Stimulated activated memory B cell treated with anti-CD40 and anti-IgM and Interleukin-4, amounts not matched to agents 10 μg/mL and 1 μg/mL and 100 μg/mL, for 72 hours (primary cell): ENCODE measurements at regions not wholly inside any gene's neighbourhood (a gene's known extent, or its start where the extent isn't known, plus 50 kb on each side); places are given as distances from the start of the nearest gene placed in this dataset.

Source experiments
- ATAC-seq: fragments of 150-1000 bp; cut with Tn5 transposase; 2 replicates; pipeline ENCODE4 v1.10.0; 2021
- H3K27ac Mint-ChIP-seq: one replicate; pipeline ENCODE4 v1.8.0; 2022; ENCODE audit warnings: mild to moderate bottlenecking, mixed read lengths
- H3K27me3 Mint-ChIP-seq: one replicate; pipeline ENCODE4 v1.8.0; 2022; ENCODE audit warnings: mixed read lengths
- H3K36me3 Mint-ChIP-seq: one replicate; pipeline ENCODE4 v1.8.0; 2022; ENCODE audit warnings: mixed read lengths
- H3K4me1 Mint-ChIP-seq: one replicate; pipeline ENCODE4 v1.8.0; 2022; ENCODE audit warnings: mixed read lengths
- H3K4me3 Mint-ChIP-seq: one replicate; pipeline ENCODE4 v1.8.0; 2022; ENCODE audit warnings: mild to moderate bottlenecking, moderate library complexity, mixed read lengths
- H3K9me3 Mint-ChIP-seq: one replicate; pipeline ENCODE4 v1.8.0; 2022; ENCODE audit warnings: mixed read lengths

DNA sequence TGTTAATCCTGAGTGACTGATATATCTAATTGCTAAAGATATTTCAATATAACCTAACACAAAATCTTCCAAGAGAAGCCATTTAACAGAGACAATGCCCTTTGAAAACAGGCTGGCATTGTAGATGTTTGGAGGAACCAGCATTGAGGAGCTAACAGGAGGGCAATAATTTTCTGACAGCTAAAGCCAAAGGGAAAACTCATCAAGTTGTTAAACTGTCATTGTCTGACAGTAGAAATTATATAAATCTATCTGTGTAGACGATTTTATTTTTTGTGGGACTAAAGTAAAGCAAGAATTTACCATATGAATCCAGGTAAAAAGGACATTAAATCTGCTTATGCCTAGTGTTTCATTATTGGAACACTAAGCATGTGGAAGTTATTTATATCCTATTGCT is 500.2 kb upstream of the NMUR2 start:
- Mint-ChIP-seq H3K4me1 (no peaks in the 10 kb centered on the region), H3K27ac (no peak overlapping the region), H3K9me3 (peaks cover 3% of the 10 kb centered on the region), H3K27me3 (no peaks in the 10 kb centered on the region), H3K36me3 (no peaks in the 10 kb centered on the region), H3K4me3 (no peak overlapping the region)
- ATAC-seq: no peak

DNA sequence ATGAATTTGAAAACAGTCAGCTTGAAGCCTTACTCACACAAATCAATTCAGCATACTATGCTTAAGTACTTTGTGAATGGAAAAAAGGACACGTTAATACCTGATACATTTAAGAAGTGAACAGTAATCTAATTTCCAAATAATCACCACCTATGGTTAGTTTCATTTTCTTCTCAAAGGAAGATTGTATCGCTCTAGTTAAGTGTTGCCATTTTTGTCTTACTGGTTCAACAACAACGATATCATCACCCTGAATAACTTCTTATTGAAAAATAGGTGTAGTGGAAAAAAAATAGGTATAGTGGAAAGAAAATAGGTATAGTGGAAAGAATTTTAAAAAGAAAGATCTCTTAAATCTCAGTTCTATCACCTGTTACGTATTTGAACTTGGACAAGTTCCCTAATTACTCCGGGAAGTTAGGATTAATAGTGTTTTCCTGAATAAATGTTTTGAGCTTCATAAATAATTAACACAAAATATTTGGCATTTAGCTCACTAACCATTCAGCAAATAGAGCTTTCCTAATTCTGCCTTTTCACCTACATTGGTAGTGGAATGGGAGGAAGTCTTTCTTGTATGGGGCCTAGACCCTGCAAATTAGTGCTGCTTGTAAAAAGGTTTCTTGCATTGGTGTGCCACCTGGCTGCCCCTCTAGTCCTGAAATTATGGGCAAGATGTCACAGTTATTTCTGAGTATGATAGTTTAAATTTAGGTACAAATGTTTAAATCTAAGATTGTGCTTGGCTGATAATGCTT is 502.6 kb upstream of the NMUR2 start:
- Mint-ChIP-seq H3K36me3 (no peaks in the 10 kb centered on the region), H3K4me1 (no peaks in the 10 kb centered on the region), H3K4me3 (no peak overlapping the region), H3K27me3 (no peaks in the 10 kb centered on the region), H3K9me3 (peaks cover 12% of the 10 kb centered on the region), H3K27ac (no peak overlapping the region)
- ATAC-seq: no peak

DNA sequence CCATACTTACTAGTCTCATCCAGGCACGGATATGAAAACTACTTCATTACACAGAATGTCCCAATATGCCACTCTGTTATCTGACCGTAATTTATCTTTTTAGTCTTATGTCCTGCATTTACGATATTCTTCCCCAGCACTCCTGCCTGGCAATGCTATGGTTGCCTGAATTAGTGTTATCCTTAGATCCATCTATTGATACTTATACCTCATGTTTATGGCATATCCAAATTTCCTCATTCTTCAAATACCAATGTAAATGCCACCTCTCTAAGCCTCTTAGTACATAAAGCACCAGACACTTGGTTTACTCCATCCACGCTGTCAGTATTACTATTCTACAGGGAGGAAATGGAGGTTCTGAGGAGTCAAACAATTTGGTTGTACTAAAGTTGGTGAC is 507.8 kb upstream of the NMUR2 start:
- Mint-ChIP-seq H3K36me3 (no peaks in the 10 kb centered on the region), H3K4me1 (no peaks in the 10 kb centered on the region), H3K27ac (no peak overlapping the region), H3K4me3 (no peak overlapping the region), H3K9me3 (peaks cover 12% of the 10 kb centered on the region), H3K27me3 (no peaks in the 10 kb centered on the region)
- ATAC-seq: no peak

DNA sequence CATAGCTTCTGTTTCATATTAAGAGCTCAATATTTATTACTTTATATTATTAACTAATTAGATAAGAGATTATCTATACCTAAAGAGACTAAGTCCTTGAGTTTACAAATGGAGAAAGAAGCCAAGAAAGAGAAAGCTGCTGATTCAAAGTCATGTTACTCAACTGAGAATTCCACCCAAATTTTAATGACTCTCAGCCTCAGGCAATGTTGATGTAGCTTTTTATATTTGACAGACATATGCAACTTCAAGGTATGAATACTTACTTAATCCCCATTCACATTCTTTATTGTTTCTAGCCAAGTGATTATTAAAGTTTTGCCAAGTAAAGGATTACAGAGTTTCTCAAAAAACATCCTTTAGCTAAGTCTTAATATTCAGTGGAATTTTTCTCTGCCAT is 527.5 kb upstream of the NMUR2 start:
- ATAC-seq: no peak
- Mint-ChIP-seq H3K36me3 (no peaks in the 10 kb centered on the region), H3K9me3 (peaks cover 6% of the 10 kb centered on the region), H3K27me3 (no peaks in the 10 kb centered on the region), H3K4me1 (no peaks in the 10 kb centered on the region), H3K4me3 (no peak overlapping the region), H3K27ac (no peak overlapping the region)

DNA sequence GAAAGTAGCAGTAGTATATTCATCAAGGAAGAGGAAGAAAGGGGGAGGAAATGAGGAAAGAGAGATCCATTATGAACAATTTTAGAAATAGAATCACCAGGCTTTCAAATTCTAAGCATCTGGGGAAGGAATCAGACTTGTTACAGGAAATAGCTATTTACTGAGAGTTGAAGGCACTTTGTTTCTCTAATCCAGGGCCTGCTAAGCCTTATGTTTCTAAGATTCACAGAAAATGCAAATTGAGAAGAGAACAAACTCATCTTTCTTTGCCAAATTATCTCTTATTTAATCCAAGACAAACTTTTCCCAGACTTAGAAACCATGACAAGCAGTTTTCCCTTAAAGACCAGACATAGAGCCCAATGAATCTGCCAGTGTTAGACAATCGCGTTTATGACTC is 528.0 kb upstream of the NMUR2 start:
- no peaks in the 10 kb centered on the region for H3K4me1 Mint-ChIP-seq
- no peak for ATAC-seq
- peaks cover 11% of the 10 kb centered on the region for H3K9me3 Mint-ChIP-seq

DNA sequence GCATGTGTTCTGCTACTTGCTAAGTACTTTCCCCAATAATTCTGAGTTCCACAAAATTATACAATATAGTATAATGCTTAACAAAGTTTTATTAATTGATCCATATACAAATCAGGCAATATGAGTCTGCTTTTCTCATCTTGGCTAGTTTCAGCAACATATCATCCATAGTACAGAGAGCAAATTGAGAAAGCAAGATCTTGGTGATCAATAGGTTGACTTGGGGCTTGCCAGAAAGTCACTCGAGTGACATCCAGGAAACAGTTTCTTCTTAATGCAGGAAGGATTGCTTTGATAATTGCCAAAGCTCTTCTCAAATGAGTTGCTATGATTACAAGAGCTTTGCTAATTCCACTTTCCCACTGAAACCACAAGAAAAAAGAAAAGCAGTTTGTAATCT is 533.6 kb upstream of the NMUR2 start:
- Mint-ChIP-seq H3K9me3 (peaks cover 16% of the 10 kb centered on the region), H3K4me3 (no peak overlapping the region), H3K27me3 (no peaks in the 10 kb centered on the region), H3K36me3 (no peaks in the 10 kb centered on the region), H3K27ac (no peak overlapping the region), H3K4me1 (no peaks in the 10 kb centered on the region)
- no peak for ATAC-seq

More for the DNA sequence above, 528.0 kb upstream of the NMUR2 start:
- H3K27me3 Mint-ChIP-seq: no peaks in the 10 kb centered on the region
- H3K4me3 Mint-ChIP-seq: no peak overlapping the region
- no peak overlapping the region for H3K27ac Mint-ChIP-seq
- H3K36me3 Mint-ChIP-seq: no peaks in the 10 kb centered on the region

DNA sequence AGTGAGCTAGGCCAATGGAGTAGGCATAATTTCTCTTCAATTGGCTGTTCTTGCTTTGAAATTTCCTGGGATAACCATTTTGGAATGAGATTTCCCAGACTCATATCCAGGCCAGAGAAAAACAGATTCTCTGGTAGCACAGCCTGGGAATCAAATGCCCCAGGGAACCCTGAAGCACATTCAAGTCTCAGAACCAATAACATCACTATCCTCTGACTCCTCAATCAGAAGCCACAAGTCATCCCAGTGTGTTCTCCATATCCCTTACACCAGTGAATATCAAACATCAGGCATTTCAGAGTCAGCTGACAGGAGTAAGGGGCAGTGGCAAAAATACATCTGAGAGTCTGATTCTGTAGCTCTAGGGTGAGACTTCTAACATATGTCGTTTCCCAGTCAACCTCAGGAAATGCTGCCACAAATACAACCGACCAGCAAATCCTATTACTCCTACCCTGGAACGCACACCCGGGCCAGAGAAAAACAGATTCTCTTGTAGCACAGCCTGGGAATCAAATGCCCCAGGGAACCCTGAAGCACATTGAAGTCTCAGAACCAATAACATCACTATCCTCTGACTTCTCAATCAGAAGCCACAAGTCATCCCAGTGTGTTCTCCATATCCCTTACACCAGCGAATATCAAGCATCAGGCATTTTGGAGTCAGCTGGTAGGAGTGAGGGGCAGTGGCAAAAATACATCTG is 537.7 kb upstream of the NMUR2 start:
- no peak for ATAC-seq
- Mint-ChIP-seq H3K27me3 (no peaks in the 10 kb centered on the region), H3K36me3 (no peaks in the 10 kb centered on the region), H3K4me3 (no peak overlapping the region), H3K4me1 (no peaks in the 10 kb centered on the region), H3K9me3 (peaks cover 11% of the 10 kb centered on the region), H3K27ac (no peak overlapping the region)

DNA sequence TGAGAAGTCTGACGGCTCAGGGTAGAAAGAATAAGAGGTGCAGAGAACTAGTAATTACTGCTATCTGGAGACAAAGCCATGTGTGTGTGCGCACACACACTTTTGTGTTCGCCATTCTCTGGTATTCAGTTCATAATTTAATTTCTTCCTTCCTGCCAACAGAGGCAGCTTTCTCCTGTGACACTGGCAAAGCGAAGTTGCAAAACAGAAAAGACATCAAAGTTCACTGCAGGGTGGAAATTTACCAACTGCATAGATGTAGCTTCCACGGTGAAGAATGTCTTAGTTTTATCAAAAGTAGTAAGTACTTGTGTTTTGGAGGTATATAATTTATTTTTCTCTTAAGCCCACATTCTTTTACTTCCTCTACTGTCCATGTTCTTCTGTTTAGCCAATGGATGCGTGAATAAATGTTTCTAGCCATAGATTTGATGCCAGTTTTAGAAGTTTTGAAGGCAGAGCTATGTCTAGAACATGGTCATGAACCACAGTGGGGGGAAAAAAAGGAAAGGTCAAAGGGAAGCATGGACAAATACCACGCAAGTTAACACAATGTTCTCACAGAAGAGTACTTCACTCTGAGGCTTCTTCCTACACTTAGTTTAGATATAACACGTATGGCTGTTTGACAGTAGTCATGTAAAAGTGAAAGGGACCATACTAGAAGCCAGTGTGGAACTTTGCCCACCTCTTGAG is 536.5 kb upstream of the GRIA1 start:
- no peak for ATAC-seq
- Mint-ChIP-seq H3K4me3 (no peak overlapping the region), H3K4me1 (no peaks in the 10 kb centered on the region), H3K9me3 (peaks cover 2% of the 10 kb centered on the region), H3K36me3 (no peaks in the 10 kb centered on the region), H3K27ac (no peak overlapping the region), H3K27me3 (no peaks in the 10 kb centered on the region)

DNA sequence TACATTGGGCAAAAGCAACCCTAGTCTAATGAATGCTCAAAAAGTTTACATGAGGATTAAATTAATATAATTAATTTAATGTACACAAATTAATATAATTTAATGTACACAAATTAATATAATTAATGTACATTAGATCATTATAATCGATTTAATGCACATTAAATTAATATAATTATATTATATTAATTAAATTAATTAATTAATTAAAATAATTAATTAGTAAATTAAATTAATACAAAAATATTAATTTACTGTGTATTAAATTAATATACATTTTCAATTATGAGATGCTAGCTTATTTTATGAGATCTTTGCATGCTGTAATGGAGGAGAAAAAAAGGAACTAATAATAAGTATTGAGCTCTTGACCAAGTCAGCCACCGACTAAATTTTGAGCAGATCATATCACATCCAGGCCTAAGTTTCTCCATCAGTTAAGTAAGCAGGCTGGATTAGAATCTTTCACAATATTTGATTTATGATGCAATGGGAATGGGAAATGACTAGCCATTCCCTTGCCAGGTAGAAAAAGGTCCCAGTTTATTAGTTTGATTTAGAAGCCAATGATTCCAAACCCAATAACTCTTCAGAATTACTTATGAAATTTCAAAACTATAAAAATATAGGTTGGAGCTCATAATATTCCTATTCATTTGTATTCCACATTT is 533.4 kb upstream of the GRIA1 start:
- Mint-ChIP-seq H3K4me3 (no peak overlapping the region), H3K4me1 (no peaks in the 10 kb centered on the region), H3K27me3 (no peaks in the 10 kb centered on the region), H3K27ac (no peak overlapping the region), H3K36me3 (no peaks in the 10 kb centered on the region), H3K9me3 (peaks cover 2% of the 10 kb centered on the region)
- no peak for ATAC-seq

DNA sequence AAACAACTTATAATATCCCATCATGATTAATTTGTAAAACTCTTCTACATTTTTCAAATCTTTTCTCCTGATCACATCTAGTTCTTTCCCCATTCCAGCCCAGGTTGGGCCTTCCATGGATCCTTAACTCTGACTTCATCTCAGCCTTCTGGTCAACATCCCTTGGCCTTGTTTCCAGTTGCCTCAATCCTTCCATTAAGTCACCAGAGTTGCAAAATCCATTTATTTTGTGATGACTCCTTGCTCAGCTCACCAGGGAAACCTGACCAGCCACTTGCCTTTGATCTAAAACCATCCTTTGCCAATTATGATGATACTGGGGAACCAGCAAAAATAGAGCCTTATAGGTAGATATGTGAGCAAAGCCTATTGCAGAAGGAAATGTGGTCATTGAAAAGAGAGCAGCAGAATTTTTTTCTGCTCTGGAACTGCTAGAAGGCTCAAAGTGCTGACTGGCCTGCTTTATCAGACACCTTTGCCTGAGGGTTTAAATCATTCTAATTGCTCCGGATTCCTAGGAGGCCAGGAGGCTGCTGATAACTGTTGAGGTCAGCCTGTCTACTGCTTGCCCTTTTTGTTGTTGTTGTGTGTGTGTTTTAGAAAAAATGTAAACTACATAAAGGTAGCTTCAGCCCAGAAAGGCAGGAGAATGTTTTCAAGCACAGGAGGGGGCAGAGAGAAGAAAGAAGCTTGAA is 512.2 kb upstream of the GRIA1 start:
- Mint-ChIP-seq H3K4me3 (no peak overlapping the region), H3K27me3 (no peaks in the 10 kb centered on the region), H3K4me1 (no peaks in the 10 kb centered on the region), H3K36me3 (no peaks in the 10 kb centered on the region), H3K27ac (no peak overlapping the region), H3K9me3 (peaks cover 16% of the 10 kb centered on the region)
- no peak for ATAC-seq

DNA sequence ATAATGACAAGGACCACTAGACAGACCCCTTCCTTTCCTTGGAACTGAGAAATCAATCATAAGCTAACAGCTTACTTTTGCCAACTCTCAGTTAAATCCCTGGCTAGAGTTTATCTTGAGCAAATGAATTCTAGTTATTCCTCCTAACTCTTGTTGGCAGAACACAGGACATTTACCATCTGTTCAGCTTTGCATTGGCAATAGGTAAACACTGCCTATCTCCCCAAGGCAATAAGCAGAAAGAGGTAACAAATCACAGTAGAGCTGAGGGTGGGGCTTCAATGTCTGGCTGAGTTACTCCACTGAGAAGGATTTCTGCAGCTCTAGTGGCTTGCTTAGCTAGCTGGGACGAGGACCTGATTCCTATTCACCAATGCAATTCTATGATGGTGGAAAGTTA is 503.3 kb upstream of the GRIA1 start:
- no peak for ATAC-seq
- Mint-ChIP-seq H3K4me1 (no peaks in the 10 kb centered on the region), H3K36me3 (no peaks in the 10 kb centered on the region), H3K27ac (no peak overlapping the region), H3K9me3 (no peaks in the 10 kb centered on the region), H3K4me3 (no peak overlapping the region), H3K27me3 (no peaks in the 10 kb centered on the region)

DNA sequence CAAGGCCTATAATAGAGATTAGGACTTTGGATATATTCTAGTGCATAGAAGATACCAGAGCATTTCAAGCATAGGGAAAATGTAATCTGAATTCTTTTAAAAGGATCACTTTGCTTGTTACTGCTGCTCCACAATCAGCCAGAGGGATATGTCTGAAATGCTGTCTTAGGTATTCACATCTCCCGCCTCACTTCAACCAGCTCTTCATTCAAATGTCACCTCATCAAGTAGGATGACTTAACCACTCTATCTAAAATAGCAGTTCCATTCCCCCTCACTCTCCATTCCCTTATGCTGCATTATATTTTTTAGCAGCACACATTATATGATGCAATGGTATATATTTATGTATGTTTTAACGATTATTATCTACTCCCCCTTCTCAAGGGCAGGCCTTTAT is 500.3 kb upstream of the GRIA1 start:
- no peak overlapping the region for H3K4me3 Mint-ChIP-seq
- H3K27me3 Mint-ChIP-seq: no peaks in the 10 kb centered on the region

DNA sequence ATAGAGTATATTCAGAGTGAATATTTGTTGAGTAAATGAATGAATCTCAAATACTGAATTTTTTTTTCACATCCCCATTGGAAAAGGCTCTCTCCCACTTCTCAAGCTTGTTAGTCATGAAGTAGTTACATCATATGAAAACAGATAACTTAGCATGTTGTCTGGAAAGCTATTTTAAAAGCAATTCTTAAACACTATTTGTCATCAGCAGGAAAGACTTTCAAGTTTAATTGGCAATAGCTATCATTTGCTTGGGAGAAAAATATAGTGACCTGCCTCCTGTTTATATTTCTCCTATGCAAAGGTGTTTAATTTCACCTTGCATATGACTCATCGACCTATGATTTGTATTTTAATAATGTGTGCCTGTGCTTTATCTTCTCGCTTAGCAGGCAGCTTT is 499.8 kb upstream of the GRIA1 start:
- Mint-ChIP-seq H3K4me3 (no peak overlapping the region), H3K9me3 (no peaks in the 10 kb centered on the region), H3K36me3 (no peaks in the 10 kb centered on the region), H3K27ac (no peak overlapping the region), H3K27me3 (no peaks in the 10 kb centered on the region), H3K4me1 (no peaks in the 10 kb centered on the region)
- no peak for ATAC-seq

More for the DNA sequence above, 500.3 kb upstream of the GRIA1 start:
- no peaks in the 10 kb centered on the region for H3K36me3 Mint-ChIP-seq
- H3K27ac Mint-ChIP-seq: no peak overlapping the region
- H3K4me1 Mint-ChIP-seq: no peaks in the 10 kb centered on the region
- ATAC-seq: no peak
- H3K9me3 Mint-ChIP-seq: no peaks in the 10 kb centered on the region

DNA sequence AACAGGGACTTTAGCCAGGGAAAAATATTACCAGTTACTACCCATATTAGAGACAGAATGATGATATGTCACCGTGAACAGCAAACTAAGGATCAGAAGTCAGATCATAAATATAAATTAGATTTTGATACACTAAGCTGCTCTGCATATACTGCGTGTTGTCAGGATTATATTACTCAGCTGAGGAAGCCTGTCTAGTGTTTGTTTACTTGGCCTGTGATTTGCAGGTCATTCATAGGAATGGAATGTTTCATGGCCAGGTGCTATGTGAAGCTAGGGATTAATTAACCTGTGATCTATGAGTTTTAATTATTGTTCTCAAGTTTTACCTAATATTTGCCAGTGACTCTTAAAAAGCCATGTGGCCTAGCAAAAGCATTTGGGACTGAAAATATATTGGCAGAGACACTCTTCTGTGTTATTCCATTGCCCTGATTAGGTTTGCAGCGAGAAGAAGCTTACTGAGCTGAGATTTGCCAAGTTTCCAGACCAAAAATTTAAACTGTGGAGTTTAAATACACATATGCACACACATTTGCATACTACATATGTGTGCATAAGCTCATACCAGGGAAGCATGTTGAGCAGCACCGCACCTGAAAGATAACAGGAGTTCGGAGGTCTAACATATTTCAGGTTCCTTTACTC is 496.3 kb upstream of the GRIA1 start:
- Mint-ChIP-seq H3K4me1 (no peaks in the 10 kb centered on the region), H3K27me3 (no peaks in the 10 kb centered on the region), H3K9me3 (no peaks in the 10 kb centered on the region), H3K36me3 (no peaks in the 10 kb centered on the region), H3K27ac (no peak overlapping the region), H3K4me3 (no peak overlapping the region)
- no peak for ATAC-seq
